PFSK-1 (cell line): ENCODE measurements at regions not wholly inside any gene's neighbourhood (a gene's known extent, or its start where the extent isn't known, plus 50 kb on each side); places are given as distances from the start of the nearest gene placed in this dataset.

ENCODE experiments used
- POLR2AphosphoS5 ChIP-seq: IDR thresholded peaks from 2 replicates; pipeline ENCODE4 v1.6.1; 2012; ENCODE audit warnings: low read depth, mild to moderate bottlenecking, control low read depth, low read length, moderate library complexity
- TF ChIP-seq, protein P1 (sequence below), 2 experiments: IDR thresholded peaks; 2 replicates each; pipeline versions ENCODE4 v1.6.1 to v1.8.0; 2011 to 2012; ENCODE audit warnings: low read depth in 2 of 2, low read length in 2 of 2, control low read depth in 1 of 2, inconsistent platforms in 1 of 2, mild to moderate bottlenecking in 1 of 2, moderate library complexity in 1 of 2; ENCODE audit not compliant: insufficient read depth in 1 of 2

DNA sequence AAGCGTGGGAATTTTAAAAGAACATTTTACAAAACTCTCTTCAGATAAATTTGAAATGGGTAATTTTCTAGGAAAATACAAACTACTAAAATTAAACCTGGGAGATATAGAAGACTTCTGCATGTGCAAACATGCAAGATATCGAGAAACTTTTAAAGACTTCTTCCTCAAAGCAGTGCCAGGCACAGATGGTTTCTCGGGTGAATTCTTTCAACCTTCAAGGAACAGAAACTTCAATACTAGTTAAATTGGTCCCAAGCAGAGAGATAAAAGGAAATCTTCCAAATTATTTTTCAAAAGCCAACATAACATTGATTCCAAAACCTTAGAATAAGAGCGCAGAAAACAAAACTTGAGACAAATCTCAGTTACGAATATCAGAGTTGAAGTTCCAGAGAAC is 732.7 kb downstream of the PDCD6IP start:
- TF ChIP-seq POLR2AphosphoS5, result no peak
- TF ChIP-seq, protein P1, sequence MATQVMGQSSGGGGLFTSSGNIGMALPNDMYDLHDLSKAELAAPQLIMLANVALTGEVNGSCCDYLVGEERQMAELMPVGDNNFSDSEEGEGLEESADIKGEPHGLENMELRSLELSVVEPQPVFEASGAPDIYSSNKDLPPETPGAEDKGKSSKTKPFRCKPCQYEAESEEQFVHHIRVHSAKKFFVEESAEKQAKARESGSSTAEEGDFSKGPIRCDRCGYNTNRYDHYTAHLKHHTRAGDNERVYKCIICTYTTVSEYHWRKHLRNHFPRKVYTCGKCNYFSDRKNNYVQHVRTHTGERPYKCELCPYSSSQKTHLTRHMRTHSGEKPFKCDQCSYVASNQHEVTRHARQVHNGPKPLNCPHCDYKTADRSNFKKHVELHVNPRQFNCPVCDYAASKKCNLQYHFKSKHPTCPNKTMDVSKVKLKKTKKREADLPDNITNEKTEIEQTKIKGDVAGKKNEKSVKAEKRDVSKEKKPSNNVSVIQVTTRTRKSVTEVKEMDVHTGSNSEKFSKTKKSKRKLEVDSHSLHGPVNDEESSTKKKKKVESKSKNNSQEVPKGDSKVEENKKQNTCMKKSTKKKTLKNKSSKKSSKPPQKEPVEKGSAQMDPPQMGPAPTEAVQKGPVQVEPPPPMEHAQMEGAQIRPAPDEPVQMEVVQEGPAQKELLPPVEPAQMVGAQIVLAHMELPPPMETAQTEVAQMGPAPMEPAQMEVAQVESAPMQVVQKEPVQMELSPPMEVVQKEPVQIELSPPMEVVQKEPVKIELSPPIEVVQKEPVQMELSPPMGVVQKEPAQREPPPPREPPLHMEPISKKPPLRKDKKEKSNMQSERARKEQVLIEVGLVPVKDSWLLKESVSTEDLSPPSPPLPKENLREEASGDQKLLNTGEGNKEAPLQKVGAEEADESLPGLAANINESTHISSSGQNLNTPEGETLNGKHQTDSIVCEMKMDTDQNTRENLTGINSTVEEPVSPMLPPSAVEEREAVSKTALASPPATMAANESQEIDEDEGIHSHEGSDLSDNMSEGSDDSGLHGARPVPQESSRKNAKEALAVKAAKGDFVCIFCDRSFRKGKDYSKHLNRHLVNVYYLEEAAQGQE (IDR thresholded peaks at IDR 0.05; ENCODE audit: insufficient read depth in 1 of 2, low read depth in 2 of 2, low read length in 2 of 2), result no peak
